Stimulated activated CD8-positive, alpha-beta memory T cell treated with anti-CD3 and anti-CD28 coated beads, Interleukin-4, amount 100 ng/mL, for 48 hours (primary cell): ENCODE measurements at regions not wholly inside any gene's neighbourhood (a gene's known extent, or its start where the extent isn't known, plus 50 kb on each side); places are given as distances from the start of the nearest gene placed in this dataset.
"Not testable (repeated sequence)": the region's sequence is repeated elsewhere in the genome, so short reads cannot be mapped to it uniquely, and the experiment has no call there.

ENCODE experiments used
- DNase-seq: peaks from one replicate; pipeline ENCODE4 v3.0.0-alpha.2; 2020

DNA sequence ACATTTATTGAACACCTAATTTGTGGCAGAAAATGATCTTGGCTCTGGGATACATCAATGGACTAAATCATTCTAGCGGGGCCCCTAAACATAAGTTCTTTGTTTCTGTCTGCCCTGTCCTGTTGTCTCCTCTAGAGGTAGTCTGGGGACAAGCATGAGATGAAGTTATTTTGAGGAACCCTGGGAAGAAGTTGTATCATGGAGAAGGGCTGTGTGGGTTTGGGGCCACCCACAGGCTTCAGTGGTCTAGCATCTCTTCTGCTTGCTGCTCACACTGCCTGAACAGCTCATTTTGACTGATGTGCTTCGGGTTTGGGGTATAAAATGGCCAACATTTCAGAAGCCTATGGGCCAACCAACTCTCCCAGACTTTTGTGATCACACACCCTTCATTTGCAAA, 50.3 kb upstream of the OSBPL11 start:
- no peak for DNase-seq

DNA sequence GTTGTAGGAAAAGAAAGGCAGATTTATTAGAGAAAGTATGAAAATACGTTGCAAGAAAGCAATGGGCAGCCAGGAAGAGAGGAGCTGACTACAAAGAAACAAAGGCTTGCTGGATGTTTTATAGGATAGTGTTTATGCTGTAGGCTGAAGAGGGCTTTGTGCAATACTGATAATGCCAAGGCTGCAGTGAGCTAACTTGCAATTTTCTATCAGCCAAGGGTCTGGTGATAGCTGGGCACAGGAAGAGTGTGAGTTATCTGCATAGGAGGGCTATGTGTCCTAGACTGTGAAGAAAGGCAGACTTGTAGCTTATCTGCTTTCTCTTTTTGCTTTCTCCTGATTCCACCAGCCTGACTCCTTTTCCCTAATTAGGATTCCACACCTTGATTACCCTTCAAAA, 51.3 kb upstream of the OSBPL11 start:
- DNase-seq = no peak

- DNase-seq = no peak
Observed at GRCh38 chr3:125647318-125648014, 52.2 kb upstream of the OSBPL11 start.

DNA sequence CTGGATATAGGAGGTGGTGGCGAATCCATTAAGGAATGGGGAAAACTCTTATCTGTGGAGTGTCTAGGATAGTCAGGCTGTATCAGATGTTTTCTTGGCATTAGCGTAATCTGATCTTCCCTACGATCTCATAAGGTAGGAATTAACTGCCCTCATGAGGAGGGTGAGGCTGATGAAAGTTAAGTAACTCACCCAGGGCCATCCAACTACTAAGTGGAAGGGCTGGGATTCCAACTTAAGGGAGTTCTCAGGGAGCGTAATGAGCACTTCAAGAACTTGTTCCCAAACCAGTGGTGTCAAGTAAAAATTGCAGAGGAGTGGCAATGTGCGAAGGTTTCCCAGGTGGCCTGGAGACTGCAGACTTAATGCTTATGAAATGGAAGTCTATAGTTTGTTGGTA, 55.9 kb upstream of the OSBPL11 start:
- no peak for DNase-seq

DNA sequence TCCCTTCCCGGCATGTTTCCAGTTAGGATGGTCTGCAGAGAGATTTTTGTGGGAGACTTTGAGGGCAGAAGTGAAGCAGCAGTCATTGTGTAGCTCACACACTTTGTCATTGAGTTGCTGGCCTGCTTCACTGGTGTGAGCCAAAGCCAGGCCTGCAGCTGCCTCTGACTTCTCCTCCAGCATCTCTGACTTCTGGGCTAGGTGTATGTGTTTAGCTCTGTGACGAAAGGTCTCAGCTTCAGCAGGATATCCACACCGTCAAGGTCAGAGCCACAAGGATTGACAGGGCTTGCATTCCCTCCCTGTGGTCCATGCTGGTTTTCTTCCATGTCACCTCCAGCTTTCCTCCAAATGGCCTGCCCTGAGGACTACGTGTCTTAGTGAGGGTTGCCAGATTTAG, 57.1 kb upstream of the OSBPL11 start:
- no peak for DNase-seq

DNA sequence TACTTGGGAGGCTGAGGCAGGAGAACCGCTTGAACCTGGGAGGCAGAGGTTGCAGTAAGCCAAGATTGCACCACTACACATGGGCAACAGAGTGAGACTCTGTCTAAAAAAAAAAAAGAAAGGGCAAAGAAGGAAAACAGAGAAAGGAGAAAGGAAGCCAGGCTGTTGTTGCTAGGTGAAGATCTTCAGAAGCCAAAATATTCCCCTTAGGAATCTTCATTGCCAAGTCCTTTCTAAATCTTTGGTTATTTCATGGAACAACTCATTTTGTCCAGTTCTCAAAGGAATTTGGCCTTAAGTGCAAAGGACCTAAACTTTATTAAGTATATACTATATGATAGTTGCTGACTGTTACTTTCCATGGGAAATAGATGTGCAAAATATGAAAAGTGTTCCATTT, 59.2 kb upstream of the OSBPL11 start:
- no peak for DNase-seq

DNA sequence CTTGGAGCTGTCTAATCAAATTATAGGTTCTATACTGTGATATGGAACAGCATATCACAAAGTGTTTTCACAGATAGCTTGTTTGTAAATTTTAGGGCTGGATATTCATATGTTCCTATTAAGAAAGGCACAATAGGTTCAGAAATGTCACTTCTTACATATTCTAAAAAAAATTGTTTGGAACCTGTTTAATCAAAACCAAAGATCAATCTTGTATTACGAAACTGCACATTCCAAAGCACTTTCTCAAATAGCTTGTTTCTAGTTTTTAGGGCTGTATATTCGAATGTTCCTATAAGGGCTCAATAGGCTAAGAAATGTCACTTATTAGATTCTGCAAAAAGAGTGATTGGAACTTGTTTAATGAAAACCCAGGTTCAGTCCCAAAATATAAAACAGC, 67.4 kb upstream of the OSBPL11 start:
- DNase-seq = no peak

GRCh38 chr3:125670352-125670751, 75.1 kb upstream of the OSBPL11 start:
- DNase-seq = no peak

DNA sequence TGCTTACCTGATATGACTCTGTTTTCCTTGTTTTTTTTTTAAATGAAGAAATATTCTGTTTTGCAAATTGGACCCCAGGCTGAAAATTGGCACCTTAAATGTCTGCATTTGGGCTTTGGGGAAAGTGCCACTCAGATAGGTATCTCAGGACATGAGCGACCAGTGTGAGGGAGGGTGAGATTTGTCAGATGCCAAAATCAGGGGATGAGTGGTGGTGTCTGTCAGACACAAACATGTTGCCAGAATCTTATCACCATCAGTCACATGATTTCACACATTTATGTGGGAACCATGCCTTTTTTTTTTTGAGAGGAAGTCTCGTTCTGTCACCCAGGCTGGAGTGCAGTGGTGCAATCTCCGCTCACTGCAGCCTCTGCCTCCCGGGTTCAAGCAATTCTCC, 75.6 kb upstream of the OSBPL11 start:
- DNase-seq = no peak

DNA sequence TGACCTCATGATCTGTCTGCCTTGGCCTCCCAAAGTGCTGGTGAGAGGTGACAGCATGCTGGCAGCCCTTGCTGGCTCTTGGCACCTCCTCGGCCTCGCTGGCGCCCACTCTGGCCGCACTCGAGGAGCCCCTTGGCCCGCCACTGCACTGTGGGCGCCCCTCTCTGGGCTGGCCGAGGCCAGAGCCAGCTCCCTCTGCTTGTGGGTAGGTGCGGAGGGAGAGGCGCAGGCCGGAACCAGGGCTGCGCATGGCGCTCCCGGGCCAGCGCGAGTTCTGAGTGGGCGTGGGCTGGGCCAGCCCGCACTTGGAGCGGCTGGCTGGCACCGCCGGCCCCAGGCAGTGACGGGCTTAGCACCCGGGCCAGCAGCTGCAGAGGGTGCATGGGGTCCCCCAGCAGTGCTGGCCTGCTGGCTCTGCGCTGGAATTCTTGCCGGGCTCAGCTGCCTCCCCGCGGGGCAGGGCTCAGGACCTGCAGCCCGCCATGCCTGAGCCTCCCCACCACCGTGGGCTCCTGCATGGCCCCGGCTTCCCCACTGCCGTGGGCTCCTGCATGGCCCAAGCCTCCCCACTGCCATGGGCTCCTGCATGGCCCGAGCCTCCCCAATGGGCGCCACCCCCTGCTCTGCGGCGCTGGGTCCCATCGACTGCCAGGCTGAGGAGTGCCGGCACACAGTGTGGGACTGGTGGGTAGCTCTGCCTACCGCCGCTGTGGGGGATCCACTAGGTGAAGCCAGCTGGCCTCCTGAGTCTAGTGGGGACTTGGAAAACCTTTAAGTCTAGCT, 76.4 kb upstream of the OSBPL11 start:
- DNase-seq = no peak

DNA sequence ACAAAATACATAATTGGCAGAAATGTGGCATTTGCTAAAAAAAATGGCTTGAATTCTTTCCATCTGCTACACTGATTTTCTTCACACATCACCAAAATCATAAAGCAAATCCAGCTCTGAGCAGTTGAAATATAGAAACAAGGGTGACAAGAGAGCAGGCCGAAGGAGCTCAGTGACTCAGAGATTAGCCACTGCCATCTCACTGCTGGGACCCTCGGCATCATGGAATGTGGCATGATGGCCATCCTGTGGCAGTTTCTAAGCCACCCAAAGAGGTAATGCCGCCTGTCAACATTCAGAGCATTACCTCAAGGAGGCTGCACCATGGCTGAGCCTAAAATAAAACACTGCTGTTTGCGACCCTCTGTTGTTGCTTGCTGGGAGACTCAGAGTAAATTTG, 80.5 kb upstream of the OSBPL11 start:
- no peak for DNase-seq

- no peak for DNase-seq
Observed at GRCh38 chr3:125679258-125679657, 84.0 kb upstream of the OSBPL11 start.

GRCh38 chr3:125681146-125681545, 85.8 kb upstream of the OSBPL11 start:
- no peak for DNase-seq

GRCh38 chr3:125681906-125682305, 86.6 kb upstream of the OSBPL11 start:
- DNase-seq = not testable (repeated sequence)

GRCh38 chr3:125682610-125683009, 87.3 kb upstream of the OSBPL11 start:
- DNase-seq = not testable (repeated sequence)

GRCh38 chr3:125683067-125683829, 88.0 kb upstream of the OSBPL11 start:
- no peak for DNase-seq

- DNase-seq = no peak
Observed at GRCh38 chr3:125684199-125684598, 88.9 kb upstream of the OSBPL11 start.

GRCh38 chr3:125685741-125686140, 90.4 kb upstream of the OSBPL11 start:
- DNase-seq = not testable (repeated sequence)

- no peak for DNase-seq
Observed at GRCh38 chr3:125692361-125692760, 97.1 kb upstream of the OSBPL11 start.

DNA sequence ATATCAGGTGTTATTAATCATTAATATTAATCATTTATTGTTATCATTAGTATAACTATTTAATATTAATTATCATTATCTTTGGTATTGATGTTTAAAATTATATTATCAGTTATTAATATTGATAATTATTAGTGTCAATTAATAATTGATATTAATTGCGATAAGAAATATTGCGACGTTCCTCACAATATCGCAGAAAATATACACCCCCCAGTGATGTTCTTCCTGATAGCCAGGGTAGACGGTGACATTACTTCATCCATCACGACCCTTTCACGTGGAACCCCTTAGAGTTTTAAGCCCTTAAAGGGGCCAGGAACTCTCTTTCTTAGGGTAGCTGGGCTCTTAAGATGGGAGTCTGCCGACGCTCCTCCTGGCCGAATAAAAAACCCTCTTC, 98.6 kb upstream of the OSBPL11 start:
- DNase-seq = no peak

DNA sequence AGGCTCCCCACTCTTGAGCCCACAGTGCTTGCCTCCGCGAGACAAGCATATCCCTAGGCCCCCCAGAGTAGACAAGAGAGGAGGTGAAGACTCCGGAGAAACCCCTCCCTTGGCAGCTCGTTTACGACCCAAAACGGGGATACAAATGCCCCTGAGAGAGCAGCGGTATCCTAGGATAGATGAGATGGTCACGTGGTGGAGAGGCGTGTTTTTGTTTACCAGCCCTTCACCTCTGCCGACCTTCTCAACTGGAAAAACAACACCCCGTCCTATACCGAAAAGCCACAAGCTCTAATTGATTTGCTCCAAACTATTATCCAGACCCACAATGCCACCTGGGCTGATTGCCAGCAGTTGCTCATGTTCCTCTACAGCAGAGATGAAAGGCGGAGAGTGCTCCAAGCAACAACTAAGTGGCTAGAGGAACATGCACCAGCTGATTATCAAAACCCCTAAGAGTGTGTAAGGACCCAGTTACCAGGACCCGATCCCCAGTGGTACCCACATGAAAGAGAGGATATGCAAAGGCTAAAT, 99.5 kb upstream of the OSBPL11 start:
- DNase-seq = no peak

GRCh38 chr3:125695688-125696087, 100.4 kb upstream of the OSBPL11 start:
- no peak for DNase-seq

DNA sequence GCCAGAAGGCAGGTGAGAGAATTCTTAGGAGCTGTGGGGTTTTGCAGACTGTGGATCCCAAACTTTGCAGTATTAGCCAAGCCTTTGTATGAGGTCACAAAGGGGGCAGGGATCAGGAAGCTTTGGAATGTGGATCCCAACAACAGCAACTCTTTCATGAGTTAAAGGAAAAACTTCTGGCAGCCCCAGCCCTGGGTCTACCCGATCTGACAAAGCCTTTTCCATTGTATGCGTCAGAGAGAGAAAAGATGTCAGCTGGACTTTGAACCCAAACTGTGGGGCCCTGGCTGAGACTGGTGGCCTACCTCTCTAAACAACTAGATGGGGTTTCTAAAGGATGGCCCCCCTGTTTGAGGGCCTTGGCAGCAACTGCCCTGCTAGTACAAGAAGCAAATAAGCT, 101.8 kb upstream of the OSBPL11 start:
- DNase-seq = not testable (repeated sequence)
